ENCODE measurements at regions not wholly inside any gene's neighbourhood (a gene's known extent, or its start where the extent isn't known, plus 50 kb on each side); places are given as distances from the start of the nearest gene placed in this dataset.
A peak's percentile ranks its signal among the peaks of the same experiment; 100 is the strongest.

- Histone ChIP-seq H3K4me1 (ENCODE audit: control insufficient read depth, insufficient read depth, low read length) (peaks cover 37% of the 10 kb centered on the region), H3K9ac (ENCODE audit: low read depth, low read length) (peak overlapping the region; percentile 70), H3K4me2 (ENCODE audit: low read length) (peak overlapping the region; percentile 64), H3K27me3 (ENCODE audit: control insufficient read depth, insufficient read depth, low read length) (no peaks in the 10 kb centered on the region), H3K9me3 (replicated peaks; ENCODE audit: low read length) (no peaks in the 10 kb centered on the region), H3K4me3 (ENCODE audit: low read length) (peak overlapping the region; percentile 35), H3K36me3 (ENCODE audit: insufficient read depth, low read length) (no peaks in the 10 kb centered on the region)
Measured at GRCh38 chr13:103283451-103283820, 217.2 kb upstream of the SLC10A2 start.

- Histone ChIP-seq H3K36me3 (ENCODE audit: insufficient read depth, low read length) (no peaks in the 10 kb centered on the region), H3K9ac (ENCODE audit: low read depth, low read length) (peak overlapping the region; percentile 70), H3K9me3 (replicated peaks; ENCODE audit: low read length) (no peaks in the 10 kb centered on the region), H3K27me3 (ENCODE audit: control insufficient read depth, insufficient read depth, low read length) (no peaks in the 10 kb centered on the region), H3K4me1 (ENCODE audit: control insufficient read depth, insufficient read depth, low read length) (peaks cover 32% of the 10 kb centered on the region), H3K4me3 (ENCODE audit: low read length) (peak overlapping the region; percentile 35), H3K4me2 (ENCODE audit: low read length) (peak overlapping the region; percentile 64)
Measured at GRCh38 chr13:103282571-103283450, 216.6 kb upstream of the SLC10A2 start.

GRCh38 chr13:103277959-103278694 is 211.9 kb upstream of the SLC10A2 start:
- no peak overlapping the region for H3K4me2 ChIP-seq (ENCODE audit: low read length)
- peaks cover 22% of the 10 kb centered on the region for H3K4me1 ChIP-seq (ENCODE audit: control insufficient read depth, insufficient read depth, low read length)
- no peak overlapping the region for H3K4me3 ChIP-seq (ENCODE audit: low read length)
- H3K9ac ChIP-seq (ENCODE audit: low read depth, low read length), result no peak overlapping the region
- H3K27me3 ChIP-seq (ENCODE audit: control insufficient read depth, insufficient read depth, low read length), result no peaks in the 10 kb centered on the region
- no peaks in the 10 kb centered on the region for H3K9me3 ChIP-seq (replicated peaks; ENCODE audit: low read length)
- no peaks in the 10 kb centered on the region for H3K36me3 ChIP-seq (ENCODE audit: insufficient read depth, low read length)

GRCh38 chr13:103276775-103277498 is 210.7 kb upstream of the SLC10A2 start:
- H3K9me3 ChIP-seq (replicated peaks; ENCODE audit: low read length), result no peaks in the 10 kb centered on the region
- no peak overlapping the region for H3K4me2 ChIP-seq (ENCODE audit: low read length)
- H3K36me3 ChIP-seq (ENCODE audit: insufficient read depth, low read length), result no peaks in the 10 kb centered on the region
- no peak overlapping the region for H3K4me3 ChIP-seq (ENCODE audit: low read length)
- peaks cover 21% of the 10 kb centered on the region for H3K4me1 ChIP-seq (ENCODE audit: control insufficient read depth, insufficient read depth, low read length)
- no peak overlapping the region for H3K9ac ChIP-seq (ENCODE audit: low read depth, low read length)
- no peaks in the 10 kb centered on the region for H3K27me3 ChIP-seq (ENCODE audit: control insufficient read depth, insufficient read depth, low read length)

- H3K27me3 ChIP-seq (ENCODE audit: control insufficient read depth, insufficient read depth, low read length), result no peaks in the 10 kb centered on the region
- peaks cover 10% of the 10 kb centered on the region for H3K4me1 ChIP-seq (ENCODE audit: control insufficient read depth, insufficient read depth, low read length)
- no peak overlapping the region for H3K4me2 ChIP-seq (ENCODE audit: low read length)
- no peaks in the 10 kb centered on the region for H3K9me3 ChIP-seq (replicated peaks; ENCODE audit: low read length)
- no peaks in the 10 kb centered on the region for H3K36me3 ChIP-seq (ENCODE audit: insufficient read depth, low read length)
- no peak overlapping the region for H3K4me3 ChIP-seq (ENCODE audit: low read length)
- H3K9ac ChIP-seq (ENCODE audit: low read depth, low read length), result no peak overlapping the region
Measured at GRCh38 chr13:103275722-103276121, 209.5 kb upstream of the SLC10A2 start.

GRCh38 chr13:103275081-103275480 is 208.9 kb upstream of the SLC10A2 start:
- no peaks in the 10 kb centered on the region for H3K27me3 ChIP-seq (ENCODE audit: control insufficient read depth, insufficient read depth, low read length)
- H3K36me3 ChIP-seq (ENCODE audit: insufficient read depth, low read length), result no peaks in the 10 kb centered on the region
- no peak overlapping the region for H3K9ac ChIP-seq (ENCODE audit: low read depth, low read length)
- H3K4me3 ChIP-seq (ENCODE audit: low read length), result no peak overlapping the region
- H3K9me3 ChIP-seq (replicated peaks; ENCODE audit: low read length), result no peaks in the 10 kb centered on the region
- H3K4me2 ChIP-seq (ENCODE audit: low read length), result no peak overlapping the region
- H3K4me1 ChIP-seq (ENCODE audit: control insufficient read depth, insufficient read depth, low read length), result peaks cover 10% of the 10 kb centered on the region

- no peaks in the 10 kb centered on the region for H3K36me3 ChIP-seq (ENCODE audit: insufficient read depth, low read length)
- H3K4me1 ChIP-seq (ENCODE audit: control insufficient read depth, insufficient read depth, low read length), result peaks cover 10% of the 10 kb centered on the region
- H3K9me3 ChIP-seq (replicated peaks; ENCODE audit: low read length), result no peaks in the 10 kb centered on the region
- no peak overlapping the region for H3K4me3 ChIP-seq (ENCODE audit: low read length)
- H3K9ac ChIP-seq (ENCODE audit: low read depth, low read length), result no peak overlapping the region
- H3K27me3 ChIP-seq (ENCODE audit: control insufficient read depth, insufficient read depth, low read length), result no peaks in the 10 kb centered on the region
- no peak overlapping the region for H3K4me2 ChIP-seq (ENCODE audit: low read length)
Measured at GRCh38 chr13:103273825-103274224, 207.6 kb upstream of the SLC10A2 start.

GRCh38 chr13:103272770-103273169 is 206.6 kb upstream of the SLC10A2 start:
- Histone ChIP-seq H3K9me3 (replicated peaks; ENCODE audit: low read length) (no peaks in the 10 kb centered on the region), H3K4me3 (ENCODE audit: low read length) (no peak overlapping the region), H3K9ac (ENCODE audit: low read depth, low read length) (no peak overlapping the region), H3K27me3 (ENCODE audit: control insufficient read depth, insufficient read depth, low read length) (no peaks in the 10 kb centered on the region), H3K4me2 (ENCODE audit: low read length) (no peak overlapping the region), H3K4me1 (ENCODE audit: control insufficient read depth, insufficient read depth, low read length) (peaks cover 10% of the 10 kb centered on the region), H3K36me3 (ENCODE audit: insufficient read depth, low read length) (no peaks in the 10 kb centered on the region)

GRCh38 chr13:103263448-103263847 is 197.2 kb upstream of the SLC10A2 start:
- Histone ChIP-seq H3K4me1 (ENCODE audit: control insufficient read depth, insufficient read depth, low read length) (no peaks in the 10 kb centered on the region), H3K9ac (ENCODE audit: low read depth, low read length) (no peak overlapping the region), H3K4me2 (ENCODE audit: low read length) (no peak overlapping the region), H3K9me3 (replicated peaks; ENCODE audit: low read length) (no peaks in the 10 kb centered on the region), H3K36me3 (ENCODE audit: insufficient read depth, low read length) (no peaks in the 10 kb centered on the region), H3K27me3 (ENCODE audit: control insufficient read depth, insufficient read depth, low read length) (no peaks in the 10 kb centered on the region), H3K4me3 (ENCODE audit: low read length) (no peak overlapping the region)

- no peak overlapping the region for H3K4me2 ChIP-seq (ENCODE audit: low read length)
- no peak overlapping the region for H3K9ac ChIP-seq (ENCODE audit: low read depth, low read length)
- no peak overlapping the region for H3K4me3 ChIP-seq (ENCODE audit: low read length)
- H3K4me1 ChIP-seq (ENCODE audit: control insufficient read depth, insufficient read depth, low read length), result peaks cover 5% of the 10 kb centered on the region
- no peaks in the 10 kb centered on the region for H3K27me3 ChIP-seq (ENCODE audit: control insufficient read depth, insufficient read depth, low read length)
- H3K36me3 ChIP-seq (ENCODE audit: insufficient read depth, low read length), result no peaks in the 10 kb centered on the region
- no peaks in the 10 kb centered on the region for H3K9me3 ChIP-seq (replicated peaks; ENCODE audit: low read length)
Measured at GRCh38 chr13:103255587-103256301, 189.5 kb upstream of the SLC10A2 start.

GRCh38 chr13:103250071-103250470 is 183.9 kb upstream of the SLC10A2 start:
- Histone ChIP-seq H3K4me1 (ENCODE audit: control insufficient read depth, insufficient read depth, low read length) (no peaks in the 10 kb centered on the region), H3K27me3 (ENCODE audit: control insufficient read depth, insufficient read depth, low read length) (no peaks in the 10 kb centered on the region), H3K9me3 (replicated peaks; ENCODE audit: low read length) (no peaks in the 10 kb centered on the region), H3K4me3 (ENCODE audit: low read length) (no peak overlapping the region), H3K4me2 (ENCODE audit: low read length) (no peak overlapping the region), H3K9ac (ENCODE audit: low read depth, low read length) (no peak overlapping the region), H3K36me3 (ENCODE audit: insufficient read depth, low read length) (no peaks in the 10 kb centered on the region)

All from skeletal muscle satellite cell (primary cell).